KOPT-K1 (cell line): ENCODE measurements at regions not wholly inside any gene's neighbourhood (a gene's known extent, or its start where the extent isn't known, plus 50 kb on each side); places are given as distances from the start of the nearest gene placed in this dataset.
"Not testable (repeated sequence)": the region's sequence is repeated elsewhere in the genome, so short reads cannot be mapped to it uniquely, and the experiment has no call there.

Experiments used
- H3K27ac ChIP-seq: fragments of 200-600 bp; sonication (generic); 2 replicates; pipeline ENCODE4 v1.5.1; 2016; ENCODE audit warnings: antibody characterized with exemption, mild to moderate bottlenecking, low read depth, low read length; ENCODE audit not compliant: poor library complexity, severe bottlenecking
- H3K36me3 ChIP-seq: fragments of 200-600 bp; sonication (generic); 2 replicates; pipeline ENCODE4 v1.5.1; 2017; ENCODE audit warnings: antibody characterized with exemption, mild to moderate bottlenecking, low read length, moderate library complexity; ENCODE audit not compliant: insufficient read depth
- H3K9me3 ChIP-seq: fragments of 200-600 bp; sonication (generic); 2 replicates; pipeline ENCODE4 v1.5.1; 2017; ENCODE audit warnings: antibody characterized with exemption, low read length, mild to moderate bottlenecking; ENCODE audit not compliant: insufficient read depth, poor library complexity, severe bottlenecking

GRCh38 chr6:121531658-121532169, 96.3 kb downstream of the GJA1 start:
- Histone ChIP-seq H3K9me3 (no peaks in the 10 kb centered on the region), H3K27ac (no peak overlapping the region), H3K36me3 (no peaks in the 10 kb centered on the region)

GRCh38 chr6:121533321-121533841, 97.9 kb downstream of the GJA1 start:
- no peaks in the 10 kb centered on the region for H3K36me3 ChIP-seq
- H3K27ac ChIP-seq = no peak overlapping the region
- no peaks in the 10 kb centered on the region for H3K9me3 ChIP-seq

GRCh38 chr6:121535777-121536176, 100.3 kb downstream of the GJA1 start:
- no peaks in the 10 kb centered on the region for H3K36me3 ChIP-seq
- no peak overlapping the region for H3K27ac ChIP-seq
- no peaks in the 10 kb centered on the region for H3K9me3 ChIP-seq

GRCh38 chr6:121536345-121536744, 100.9 kb downstream of the GJA1 start:
- Histone ChIP-seq H3K36me3 (no peaks in the 10 kb centered on the region), H3K27ac (no peak overlapping the region), H3K9me3 (no peaks in the 10 kb centered on the region)

DNA sequence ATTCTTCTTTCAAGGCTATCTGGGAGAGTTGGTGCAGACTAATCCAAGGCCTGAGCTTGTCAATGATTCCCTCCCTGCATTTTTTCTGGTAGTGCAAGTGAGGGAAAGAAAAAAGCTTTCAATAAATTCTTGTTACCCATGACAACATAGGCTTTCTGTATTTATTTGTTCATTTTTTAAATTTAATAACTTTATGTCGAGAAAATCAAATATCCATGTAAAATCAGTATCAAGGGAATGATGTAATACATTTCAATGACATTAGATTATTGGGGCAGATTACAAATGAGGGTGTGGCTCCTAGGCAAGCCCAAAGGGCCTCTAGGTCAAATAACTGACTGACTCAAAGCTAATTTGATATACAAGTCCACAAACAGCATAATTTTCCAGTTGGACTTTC, 104.0 kb downstream of the GJA1 start:
- no peak overlapping the region for H3K27ac ChIP-seq
- no peaks in the 10 kb centered on the region for H3K36me3 ChIP-seq
- no peaks in the 10 kb centered on the region for H3K9me3 ChIP-seq

- H3K9me3 ChIP-seq = no peaks in the 10 kb centered on the region
Observed at GRCh38 chr6:121540210-121540609, 104.8 kb downstream of the GJA1 start.

DNA sequence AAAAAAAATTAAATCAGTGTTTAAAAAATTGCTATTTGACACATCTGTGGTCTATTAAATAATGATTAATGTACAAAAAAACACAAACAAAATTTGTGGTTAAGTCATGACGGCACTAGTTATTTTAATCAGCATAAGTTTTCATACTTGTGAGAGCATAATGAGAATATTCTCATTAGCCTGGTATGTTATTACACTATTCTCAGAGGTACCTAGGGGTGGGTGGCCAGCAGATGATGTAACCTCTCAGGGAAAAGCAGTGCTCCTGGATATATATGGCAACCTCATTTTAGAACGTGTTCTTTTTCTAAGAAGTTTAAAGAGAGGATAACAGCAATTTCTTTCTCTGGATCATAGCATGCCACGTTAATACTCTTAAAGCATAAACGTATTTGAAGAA, 109.2 kb downstream of the GJA1 start:
- Histone ChIP-seq H3K27ac (no peak overlapping the region), H3K36me3 (no peaks in the 10 kb centered on the region), H3K9me3 (no peaks in the 10 kb centered on the region)

More at GRCh38 chr6:121540210-121540609, 104.8 kb downstream of the GJA1 start:
- H3K27ac ChIP-seq = no peak overlapping the region
- H3K36me3 ChIP-seq = no peaks in the 10 kb centered on the region

- Histone ChIP-seq H3K36me3 (no peaks in the 10 kb centered on the region), H3K27ac (no peak overlapping the region), H3K9me3 (no peaks in the 10 kb centered on the region)
Observed at GRCh38 chr6:121548131-121548530, 112.7 kb downstream of the GJA1 start.

DNA sequence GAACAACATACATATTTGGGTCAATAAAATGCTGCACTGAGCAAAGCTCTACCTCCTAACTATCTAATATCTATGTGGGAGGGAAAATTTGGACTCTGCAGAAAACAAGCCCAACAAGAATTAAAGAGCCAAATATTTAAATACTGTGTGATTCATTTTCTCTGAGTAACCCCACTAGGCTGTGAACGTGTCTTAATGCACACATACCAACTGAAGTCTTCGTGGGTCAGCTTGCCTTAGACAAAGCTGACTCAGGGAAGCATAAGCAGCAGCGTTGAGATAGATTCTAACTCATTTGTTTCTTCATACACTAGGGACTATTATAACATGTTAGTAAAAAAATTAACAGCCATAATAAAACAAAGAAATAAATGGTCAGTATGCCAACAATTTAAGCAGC, 114.3 kb downstream of the GJA1 start:
- no peaks in the 10 kb centered on the region for H3K36me3 ChIP-seq
- no peak overlapping the region for H3K27ac ChIP-seq
- no peaks in the 10 kb centered on the region for H3K9me3 ChIP-seq

- no peaks in the 10 kb centered on the region for H3K9me3 ChIP-seq
- no peaks in the 10 kb centered on the region for H3K36me3 ChIP-seq
- H3K27ac ChIP-seq = no peak overlapping the region
Observed at GRCh38 chr6:121550491-121551010, 115.1 kb downstream of the GJA1 start.

DNA sequence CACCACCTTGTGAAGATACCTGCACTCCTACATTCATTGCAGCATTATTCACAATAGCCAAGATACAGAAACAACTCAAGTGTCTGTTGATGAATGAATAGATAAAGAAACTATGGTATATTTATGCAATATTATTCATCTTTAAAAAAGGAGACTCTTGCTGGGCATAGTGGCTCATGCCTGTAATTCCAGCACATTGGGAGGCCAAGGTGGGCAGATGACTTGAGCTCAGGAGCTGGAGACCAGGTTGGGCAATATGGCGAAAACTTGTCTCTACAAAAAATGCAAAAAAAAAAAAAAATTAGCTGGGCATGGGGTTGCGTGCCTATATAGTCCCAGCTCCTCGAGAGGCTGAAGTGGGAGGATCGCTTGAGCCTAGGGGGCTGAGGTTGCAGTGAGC, 119.8 kb downstream of the GJA1 start:
- Histone ChIP-seq H3K36me3 (no peaks in the 10 kb centered on the region), H3K27ac (no peak overlapping the region), H3K9me3 (no peaks in the 10 kb centered on the region)

DNA sequence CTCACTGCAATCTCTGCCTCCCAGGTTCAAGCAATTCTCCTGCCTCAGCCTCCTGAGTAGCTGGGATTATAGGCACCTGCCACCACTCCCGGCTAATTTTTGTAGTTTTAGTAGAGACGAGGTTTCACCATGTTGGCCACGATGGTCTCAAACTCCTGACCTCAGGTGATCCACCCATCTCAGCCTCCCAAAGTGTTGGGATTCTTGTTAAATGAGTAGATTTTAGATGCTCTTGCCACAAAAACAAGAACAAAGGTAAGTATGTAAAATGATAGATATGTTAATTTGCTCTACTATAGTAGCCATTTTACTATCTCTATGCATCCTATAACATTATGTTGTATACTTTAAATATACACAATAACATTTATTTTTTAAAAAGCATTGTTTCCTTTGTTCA, 120.7 kb downstream of the GJA1 start:
- not testable (repeated sequence) for H3K36me3 ChIP-seq, H3K9me3 ChIP-seq, H3K27ac ChIP-seq

DNA sequence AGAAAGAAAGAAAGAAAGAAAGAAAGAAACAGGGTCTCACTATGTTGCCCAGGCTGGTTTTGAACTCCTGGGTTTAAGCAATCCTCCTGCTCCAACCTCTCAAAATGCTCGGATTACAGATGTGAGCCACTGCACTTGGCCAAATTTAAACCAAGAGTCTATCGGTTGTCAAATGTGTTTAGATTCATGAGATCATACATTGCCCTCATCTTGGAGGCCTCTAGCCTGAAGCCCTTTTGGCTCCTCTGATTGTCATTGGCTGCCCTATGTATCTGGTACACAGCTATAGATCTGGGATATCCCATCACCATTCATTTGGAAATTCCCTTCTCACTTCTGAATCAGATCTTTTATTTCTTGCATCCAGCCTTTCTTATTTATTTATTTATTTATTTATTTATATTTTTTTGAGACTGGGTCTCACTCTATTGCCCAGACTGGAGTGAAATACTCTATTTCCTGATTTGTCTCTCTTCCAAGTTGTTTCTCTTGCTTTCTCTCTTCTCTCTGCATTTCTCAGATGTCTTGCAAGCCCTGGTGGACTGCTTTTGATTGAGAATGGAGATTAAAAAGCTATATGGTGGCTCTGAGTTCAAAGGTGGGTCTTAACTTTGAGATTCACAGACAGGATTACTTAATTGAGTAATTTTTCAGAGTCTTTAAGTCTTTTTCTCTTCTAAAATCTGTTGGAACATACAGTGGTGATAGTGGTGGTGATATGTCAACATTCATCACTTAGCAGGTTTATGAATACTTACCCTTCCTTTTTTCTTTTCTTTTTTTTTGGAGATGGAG, 121.9 kb downstream of the GJA1 start:
- no peaks in the 10 kb centered on the region for H3K9me3 ChIP-seq
- no peaks in the 10 kb centered on the region for H3K36me3 ChIP-seq
- H3K27ac ChIP-seq = no peak overlapping the region

DNA sequence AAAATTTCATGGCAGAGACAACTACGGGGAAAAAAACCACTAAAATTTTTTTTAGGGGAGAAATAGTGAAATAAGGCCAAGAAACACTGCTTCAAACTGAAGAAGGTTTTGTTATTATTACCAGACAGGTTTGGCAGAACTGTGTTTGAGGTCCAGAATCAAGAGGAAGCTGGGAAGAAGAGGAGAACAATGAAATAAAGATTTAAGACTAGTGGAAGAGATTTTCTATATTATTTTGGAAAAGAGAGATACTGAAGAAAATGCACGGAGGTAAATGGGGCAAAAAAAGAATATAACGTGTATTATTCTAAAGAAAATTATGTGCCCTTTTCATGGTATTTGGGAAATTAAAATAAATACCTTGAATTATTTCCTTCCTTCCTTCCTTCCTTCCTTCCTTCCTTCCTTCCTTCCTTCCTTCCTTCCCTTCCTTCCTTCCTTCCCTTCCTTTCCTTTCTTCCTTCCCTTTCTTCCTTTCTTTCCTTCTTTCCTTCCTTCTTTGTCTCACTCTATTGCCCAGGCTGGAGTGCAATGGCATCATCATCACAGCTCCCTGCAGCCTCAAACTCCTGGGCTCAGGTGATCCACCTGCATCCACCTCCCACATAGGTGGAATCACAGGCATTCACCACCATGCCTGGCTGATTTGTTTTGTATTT, 124.3 kb downstream of the GJA1 start:
- no peak overlapping the region for H3K27ac ChIP-seq
- H3K9me3 ChIP-seq = peaks cover 11% of the 10 kb centered on the region
- no peaks in the 10 kb centered on the region for H3K36me3 ChIP-seq

DNA sequence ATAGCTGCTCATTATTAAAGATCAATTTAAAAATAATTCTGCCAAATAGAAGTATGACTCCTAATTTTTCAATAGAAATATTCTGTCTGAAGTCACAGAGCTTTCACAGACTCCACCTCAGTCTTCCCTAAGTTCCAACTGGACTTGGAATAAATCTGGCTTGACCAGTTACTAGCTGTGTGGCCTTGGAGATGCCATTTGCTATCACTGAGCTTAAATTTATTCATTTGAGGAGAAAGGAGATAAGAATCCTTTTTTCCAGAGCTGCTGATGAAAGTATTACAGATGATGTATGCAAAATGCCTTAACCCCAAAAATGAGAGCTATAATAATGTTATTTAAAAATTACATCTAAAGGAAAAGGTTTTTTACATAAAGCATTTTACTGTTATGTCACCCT, 125.0 kb downstream of the GJA1 start:
- Histone ChIP-seq H3K27ac (no peak overlapping the region), H3K36me3 (no peaks in the 10 kb centered on the region), H3K9me3 (peaks cover 18% of the 10 kb centered on the region)
